ENCODE measurements at regions not wholly inside any gene's neighbourhood (a gene's known extent, or its start where the extent isn't known, plus 50 kb on each side); places are given as distances from the start of the nearest gene placed in this dataset.
A peak's percentile ranks its signal among the peaks of the same experiment; 100 is the strongest.

GRCh38 chr3:27889745-27890144 is 167.6 kb upstream of the EOMES start:
- POLR2A ChIA-PET = no interaction called here
- CTCF ChIA-PET (ENCODE audit: low intra/inter-chr PET ratio, low total read pairs) = no interaction called here
- no peak for ATAC-seq
- intact Hi-C loops (cut with micrococcal nuclease; ENCODE audit: unreplicated experiment) = loop anchor here (10.0 kb wide), 1 partner anchor 175 kb away; no protein-coding TSS in a partner anchor
- Histone ChIP-seq H3K79me2 (ENCODE audit: insufficient read depth, low read length) (no peaks in the 10 kb centered on the region), H3K27ac (ENCODE audit: extremely low read length, insufficient read depth, low read length) (no peak overlapping the region), H3K27me3 (ENCODE audit: control insufficient read depth in 1 of 2, insufficient read depth in 2 of 2, low read length in 2 of 2) (no peaks in the 10 kb centered on the region), H4K20me1 (ENCODE audit: insufficient read depth, low read length) (no peaks in the 10 kb centered on the region), H3K9ac (ENCODE audit: insufficient read depth, low read depth, low read length) (no peak overlapping the region), H3K9me3 (ENCODE audit: low read length) (no peaks in the 10 kb centered on the region), H3K4me3 (replicated peaks in 1 of 3; ENCODE audit: insufficient read depth in 1 of 3, low read depth in 2 of 3, low read length in 3 of 3) (no peak overlapping the region), H3K4me2 (ENCODE audit: low read depth, low read length) (no peak overlapping the region), H2AFZ (ENCODE audit: low read length) (no peak overlapping the region), H3K36me3 (replicated peaks in 1 of 2; ENCODE audit: control insufficient read depth in 1 of 2, insufficient read depth in 2 of 2, low read length in 2 of 2) (no peaks in the 10 kb centered on the region), H3K4me1 (ENCODE audit: insufficient read depth, low read length) (no peaks in the 10 kb centered on the region)
- TF ChIP-seq CREB1 (IDR thresholded peaks at IDR 0.05) (peak; percentile 55), CREB1 (CRISPR knock-in tag; IDR thresholded peaks at IDR 0.05) (no peak), ATF7 (IDR thresholded peaks at IDR 0.05) (peak; percentile 68; the same call in 1 of the 2 replicates), ATF7 (CRISPR knock-in tag; IDR thresholded peaks at IDR 0.05) (no peak), MAFF (IDR thresholded peaks at IDR 0.05; ENCODE audit: low read depth, low read length) (no peak)
- in situ Hi-C loops (cut with HindIII; ENCODE audit: extremely low pct_ligation_motif_present, low pct_unique_long_range_greater_than_20kb) = no loop called here
- WGBS (ENCODE audit: low lambda C conversion rate) = 6% methylated on average over 4 of the region's 4 CpGs
- no peak for FAIRE-seq
- BruUV-seq (replicated peaks) = no TSS peak
- no peak for DNase-seq (ENCODE audit: low spot score)

GRCh38 chr3:27900316-27900715 is 178.2 kb upstream of the EOMES start:
- FAIRE-seq (no peak), DNase-seq (ENCODE audit: low spot score) (no peak), ATAC-seq (no peak)
- no TSS peak for BruUV-seq (replicated peaks)
- no peak overlapping the region for H3K27ac ChIP-seq (ENCODE audit: extremely low read length, insufficient read depth, low read length)
- CTCF ChIA-PET (ENCODE audit: low intra/inter-chr PET ratio, low total read pairs) = no interaction called here
- no peaks in the 10 kb centered on the region for H3K27me3 ChIP-seq (ENCODE audit: control insufficient read depth in 1 of 2, insufficient read depth in 2 of 2, low read length in 2 of 2)
- H3K9ac ChIP-seq (ENCODE audit: insufficient read depth, low read depth, low read length) = no peak overlapping the region
- H3K4me2 ChIP-seq (ENCODE audit: low read depth, low read length) = no peak overlapping the region
- POLR2A ChIA-PET = no interaction called here
- H3K36me3 ChIP-seq (replicated peaks in 1 of 2; ENCODE audit: control insufficient read depth in 1 of 2, insufficient read depth in 2 of 2, low read length in 2 of 2) = no peaks in the 10 kb centered on the region
- in situ Hi-C loops (cut with HindIII; ENCODE audit: extremely low pct_ligation_motif_present, low pct_unique_long_range_greater_than_20kb) (no loop called here), intact Hi-C loops (cut with micrococcal nuclease; ENCODE audit: unreplicated experiment) (no loop called here)
- H3K9me3 ChIP-seq (ENCODE audit: low read length) = no peaks in the 10 kb centered on the region
- H4K20me1 ChIP-seq (ENCODE audit: insufficient read depth, low read length) = no peaks in the 10 kb centered on the region
- 6% methylated on average over 2 of the region's 2 CpGs for WGBS (ENCODE audit: low lambda C conversion rate)
- no peak overlapping the region for H2AFZ ChIP-seq (ENCODE audit: low read length)
- H3K4me1 ChIP-seq (ENCODE audit: insufficient read depth, low read length) = no peaks in the 10 kb centered on the region
- no peak overlapping the region for H3K4me3 ChIP-seq (replicated peaks in 1 of 3; ENCODE audit: insufficient read depth in 1 of 3, low read depth in 2 of 3, low read length in 3 of 3)
- no peak for TF ChIP-seq JUN (CRISPR knock-in tag; IDR thresholded peaks at IDR 0.05)
- no peak for TF ChIP-seq CBFB (CRISPR knock-in tag; IDR thresholded peaks at IDR 0.05)
- TF ChIP-seq ZNF564 (CRISPR knock-in tag; IDR thresholded peaks at IDR 0.05) = no peak
- TF ChIP-seq ISX (CRISPR knock-in tag; conservative IDR thresholded peaks at IDR 0.05) = no peak
- TF ChIP-seq TBX3 (IDR thresholded peaks at IDR 0.05; ENCODE audit: borderline replicate concordance) = no peak
- TF ChIP-seq CBX5 (CRISPR knock-in tag; IDR thresholded peaks at IDR 0.05; ENCODE audit: borderline replicate concordance) = no peak
- TF ChIP-seq MEF2D (CRISPR knock-in tag; IDR thresholded peaks at IDR 0.05) = no peak
- no peak for TF ChIP-seq PRMT3 (CRISPR knock-in tag; IDR thresholded peaks at IDR 0.05; ENCODE audit: borderline replicate concordance, low read depth)
- no peak for TF ChIP-seq HIC2 (CRISPR knock-in tag; IDR thresholded peaks at IDR 0.05; ENCODE audit: low read depth)
- no peak for TF ChIP-seq MEIS2 (CRISPR knock-in tag; IDR thresholded peaks at IDR 0.05)
- no peak for TF ChIP-seq ZNF777 (CRISPR knock-in tag; IDR thresholded peaks at IDR 0.05)
- no peak for TF ChIP-seq ZBTB4 (CRISPR knock-in tag; IDR thresholded peaks at IDR 0.05; ENCODE audit: borderline replicate concordance)
- H3K79me2 ChIP-seq (ENCODE audit: insufficient read depth, low read length) = no peaks in the 10 kb centered on the region

All from HepG2 (cell line).